ENCODE measurements at regions not wholly inside any gene's neighbourhood (a gene's known extent, or its start where the extent isn't known, plus 50 kb on each side); places are given as distances from the start of the nearest gene placed in this dataset.

GRCh38 chr17:36857698-36858097 is 79.6 kb upstream of the LHX1 start:
- no peak for TF ChIP-seq TAF1 (IDR thresholded peaks at IDR 0.05; ENCODE audit: low read depth, low read length)
- TF ChIP-seq CEBPB (IDR thresholded peaks at IDR 0.05; ENCODE audit: low read depth, low read length): peak; percentile 26; the same call in 1 of the 2 replicates
- H2AFZ ChIP-seq (ENCODE audit: low read length): no peak overlapping the region
- H3K23ac ChIP-seq (ENCODE audit: insufficient read length): no peak overlapping the region
- H3K27me3 ChIP-seq (replicated peaks in 1 of 4; ENCODE audit: control insufficient read depth in 3 of 4, extremely low read depth in 1 of 4, insufficient read depth in 3 of 4, low read length in 3 of 4): no peaks in the 10 kb centered on the region
- H2BK20ac ChIP-seq (ENCODE audit: low read length): no peak overlapping the region
- no peak for DNase-seq (ENCODE audit: low read depth in 1 of 2, low spot score in 2 of 2)
- no peak overlapping the region for H2BK5ac ChIP-seq (ENCODE audit: low read depth, low read length)
- H3K4me2 ChIP-seq (ENCODE audit: insufficient read depth in 1 of 2, low read depth in 2 of 2, low read length in 2 of 2): no peak overlapping the region
- ChIA-PET CTCF (ENCODE audit: partially characterized antibody) (interaction anchor here (0.6 to 2.2 kb wide), 8 partner anchors 9 to 189 kb away, joined by 3 to 5 read pairs (median 4); no protein-coding TSS in a partner anchor), POLR2A (ENCODE audit: partially characterized antibody) (interaction anchor here (1.3 to 1.5 kb wide), 2 partner anchors 22 to 71 kb away, joined by 3 to 4 read pairs; no protein-coding TSS in a partner anchor)
- H3K23me2 ChIP-seq (ENCODE audit: low read depth, low read length): 0 out of 2 replicates have a peak, but pooled peaks cover 1% of the 10 kb centered on the region
- no peak overlapping the region for H4K5ac ChIP-seq (ENCODE audit: insufficient read length, low read depth, low read length)
- 91% methylated on average over 13 of the region's 13 CpGs; no CpG with 5 or more reads in 1 of the 2 experiments for WGBS, 2 experiments (ENCODE audit: extremely low coverage in 1 of 2, insufficient coverage in 1 of 2, insufficient read length in 1 of 2, insufficient replicate concordance in 2 of 2, low coverage in 1 of 2, low lambda C conversion rate in 2 of 2, missing lambda C conversion rate in 1 of 2)
- no peak overlapping the region for H2AK5ac ChIP-seq (ENCODE audit: low read depth, low read length)
- no peak overlapping the region; the same call in 1 of the 2 replicates for H2BK12ac ChIP-seq (ENCODE audit: low read depth, low read length)
- H3K4ac ChIP-seq (replicated peaks; ENCODE audit: insufficient read length, low read depth, low read length): no peak overlapping the region
- H3K4me1 ChIP-seq (replicated peaks in 1 of 4; ENCODE audit: control insufficient read depth in 3 of 4, insufficient read depth in 4 of 4, low read length in 3 of 4): peaks cover 0 to 7% (median 3%) of the 10 kb centered on the region in 4 experiments; a peak in 5 of 7 replicates
- no peak overlapping the region for H2BK120ac ChIP-seq (replicated peaks; ENCODE audit: low read depth, low read length)
- H3K56ac ChIP-seq (replicated peaks; ENCODE audit: insufficient read length, low read depth, low read length): no peak overlapping the region
- H3K14ac ChIP-seq (ENCODE audit: insufficient read length): no peak overlapping the region
- no peak overlapping the region for H3K18ac ChIP-seq (ENCODE audit: extremely low read depth, low read length)
- H3K4me3 ChIP-seq (ENCODE audit: extremely low read depth in 1 of 4, insufficient read depth in 2 of 4, low read depth in 3 of 4, low read length in 4 of 4): no peak overlapping the region
- no peaks in the 10 kb centered on the region for H4K20me1 ChIP-seq (replicated peaks in 1 of 2; ENCODE audit: control insufficient read depth in 1 of 2, insufficient read depth in 2 of 2, low read length in 2 of 2)
- no peak overlapping the region for H4K8ac ChIP-seq (ENCODE audit: extremely low read depth, insufficient read depth, low read length)
- no peaks in the 10 kb centered on the region for H3K79me1 ChIP-seq (ENCODE audit: low read depth, low read length)
- H3K9ac ChIP-seq (replicated peaks in 1 of 4; ENCODE audit: extremely low read depth in 1 of 4, low read depth in 3 of 4, low read length in 3 of 4): no peak overlapping the region
- FAIRE-seq: no peak
- H3K27ac ChIP-seq (ENCODE audit: low read depth, low read length): no peak overlapping the region
- H3K79me2 ChIP-seq (ENCODE audit: control insufficient read depth in 1 of 2, insufficient read depth in 2 of 2, low read length in 2 of 2): no peaks in the 10 kb centered on the region
- peak overlapping the region; percentile 95; the same call in 1 of the 2 replicates for H2BK15ac ChIP-seq (ENCODE audit: low read length)
- H4K91ac ChIP-seq (replicated peaks; ENCODE audit: insufficient read length, low read length): no peak overlapping the region
- no peaks in the 10 kb centered on the region for H3K36me3 ChIP-seq (ENCODE audit: control insufficient read depth in 2 of 4, insufficient read depth in 4 of 4, low read length in 3 of 4)
- no peaks in the 10 kb centered on the region; a peak in 1 of 4 replicates for H3K9me3 ChIP-seq (ENCODE audit: insufficient read depth in 2 of 2, low read depth in 1 of 2, low read length in 1 of 2)
